GM19395 (cell line): ENCODE measurements at regions not wholly inside any gene's neighbourhood (a gene's known extent, or its start where the extent isn't known, plus 50 kb on each side); places are given as distances from the start of the nearest gene placed in this dataset.
"Not testable (repeated sequence)": the region's sequence is repeated elsewhere in the genome, so short reads cannot be mapped to it uniquely, and the experiment has no call there.

Source experiments
- ATAC-seq: cut with Tn5 transposase; IDR thresholded peaks from one replicate; pipeline ENCODE4 v1.9.1; 2021; ENCODE audit warnings: mild to moderate bottlenecking, moderate library complexity; ENCODE audit not compliant: unreplicated experiment

GRCh38 chr3:75380276-75380771, 283.8 kb upstream of the FRG2C start:
- ATAC-seq = no peak

- not testable (repeated sequence) for ATAC-seq
Observed at GRCh38 chr3:75384016-75384415, 280.1 kb upstream of the FRG2C start.

GRCh38 chr3:75388486-75389124, 275.5 kb upstream of the FRG2C start:
- ATAC-seq = not testable (repeated sequence)

GRCh38 chr3:75393288-75393694, 270.8 kb upstream of the FRG2C start:
- not testable (repeated sequence) for ATAC-seq

GRCh38 chr3:75394102-75394501, 270.0 kb upstream of the FRG2C start:
- ATAC-seq = not testable (repeated sequence)

- ATAC-seq = not testable (repeated sequence)
Observed at GRCh38 chr3:75394562-75395360, 269.4 kb upstream of the FRG2C start.

- ATAC-seq = no peak
Observed at GRCh38 chr3:75395580-75396315, 268.4 kb upstream of the FRG2C start.

- no peak for ATAC-seq
Observed at GRCh38 chr3:75396316-75396802, 267.8 kb upstream of the FRG2C start.

GRCh38 chr3:75397486-75397885, 266.6 kb upstream of the FRG2C start:
- ATAC-seq = not testable (repeated sequence)

GRCh38 chr3:75422101-75422945, 241.8 kb upstream of the FRG2C start:
- ATAC-seq = not testable (repeated sequence)

- ATAC-seq = not testable (repeated sequence)
Observed at GRCh38 chr3:75425379-75425778, 238.7 kb upstream of the FRG2C start.

- ATAC-seq = not testable (repeated sequence)
Observed at GRCh38 chr3:75427486-75427885, 236.6 kb upstream of the FRG2C start.

- not testable (repeated sequence) for ATAC-seq
Observed at GRCh38 chr3:75427906-75428305, 236.2 kb upstream of the FRG2C start.

GRCh38 chr3:75429561-75430220, 234.4 kb upstream of the FRG2C start:
- not testable (repeated sequence) for ATAC-seq

GRCh38 chr3:75430406-75430805, 233.7 kb upstream of the FRG2C start:
- not testable (repeated sequence) for ATAC-seq

GRCh38 chr3:75431120-75431519, 233.0 kb upstream of the FRG2C start:
- ATAC-seq = not testable (repeated sequence)

- ATAC-seq = not testable (repeated sequence)
Observed at GRCh38 chr3:75432466-75432865, 231.7 kb upstream of the FRG2C start.

- not testable (repeated sequence) for ATAC-seq
Observed at GRCh38 chr3:75432885-75433284, 231.2 kb upstream of the FRG2C start.

GRCh38 chr3:75433295-75433694, 230.8 kb upstream of the FRG2C start:
- ATAC-seq = not testable (repeated sequence)
